CD14-positive monocyte (primary cell): ENCODE measurements at regions not wholly inside any gene's neighbourhood (a gene's known extent, or its start where the extent isn't known, plus 50 kb on each side); places are given as distances from the start of the nearest gene placed in this dataset.

Source experiments
- DNase-seq, 3 donors: peaks; one replicate each; pipeline ENCODE4 v3.0.0-alpha.2; 2011 to 2022
- H2AFZ ChIP-seq: 2 replicates; pipeline ENCODE4 v1.6.0; 2012; ENCODE audit warnings: mild to moderate bottlenecking, low read depth, low read length, inconsistent platforms; ENCODE audit not compliant: insufficient read depth, poor library complexity, severe bottlenecking
- H3K27ac ChIP-seq, 2 donors: 1 replicate in 1 of 2; 2 replicates in 1 of 2; pipeline ENCODE4 v1.5.1; 2012 to 2013; ENCODE audit warnings: low read length in 2 of 2, control low read depth in 1 of 2, inconsistent platforms in 1 of 2, low read depth in 1 of 2, mild to moderate bottlenecking in 1 of 2
- H3K27me3 ChIP-seq, 2 donors: one replicate each; pipeline versions ENCODE4 v1.6.0 to v1.6.1; 2011 to 2013; ENCODE audit warnings: low read length in 2 of 2; ENCODE audit not compliant: control insufficient read depth in 2 of 2, insufficient read depth in 2 of 2
- H3K36me3 ChIP-seq, 2 donors: replicated peaks in 1 of 2; 1 replicate in 1 of 2; 2 replicates in 1 of 2; pipeline versions ENCODE4 v1.5.1 to v1.6.1; 2012 to 2013; ENCODE audit warnings: low read length in 2 of 2, control low read depth in 1 of 2, inconsistent platforms in 1 of 2, mild to moderate bottlenecking in 1 of 2; ENCODE audit not compliant: insufficient read depth in 2 of 2, control insufficient read depth in 1 of 2
- H3K4me1 ChIP-seq, 2 donors: 1 replicate in 1 of 2; 2 replicates in 1 of 2; pipeline versions ENCODE4 v1.5.1 to v1.6.1; 2012 to 2013; ENCODE audit warnings: low read length in 2 of 2, control low read depth in 1 of 2, inconsistent platforms in 1 of 2, mild to moderate bottlenecking in 1 of 2, moderate library complexity in 1 of 2; ENCODE audit not compliant: insufficient read depth in 2 of 2, control insufficient read depth in 1 of 2
- H3K4me2 ChIP-seq: replicated peaks from 2 replicates; pipeline ENCODE3; 2012; ENCODE audit warnings: low read length, moderate library complexity, mild to moderate bottlenecking; ENCODE audit not compliant: poor library complexity, severe bottlenecking; ENCODE audit errors: extremely low read depth
- H3K4me3 ChIP-seq, 3 experiments: fragments of 200-600 bp in 1 of 3; sonication (generic) in 1 of 3; replicated peaks in 1 of 3; 1 replicate in 2 of 3; 2 replicates in 1 of 3; pipeline ENCODE4 v1.5.1; 2011 to 2013; ENCODE audit warnings: low read length in 3 of 3, mild to moderate bottlenecking in 3 of 3, control low read depth in 2 of 3, low read depth in 2 of 3, inconsistent platforms in 1 of 3, moderate library complexity in 1 of 3
- H3K79me2 ChIP-seq: 2 replicates; pipeline ENCODE4 v1.6.0; 2012; ENCODE audit warnings: mild to moderate bottlenecking, control low read depth, inconsistent platforms, low read length, moderate library complexity; ENCODE audit not compliant: insufficient read depth
- H3K9ac ChIP-seq: 2 replicates; pipeline ENCODE4 v1.6.0; 2017; ENCODE audit warnings: low read length, mild to moderate bottlenecking; ENCODE audit not compliant: insufficient read depth, poor library complexity, severe bottlenecking
- H3K9me3 ChIP-seq, 2 donors: replicated peaks in 1 of 2; 1 replicate in 1 of 2; 2 replicates in 1 of 2; pipeline versions ENCODE4 v1.5.1 to v1.6.1; 2012 to 2013; ENCODE audit warnings: low read length in 2 of 2, control low read depth in 1 of 2; ENCODE audit not compliant: control insufficient read depth in 1 of 2, insufficient read depth in 1 of 2
- H4K20me1 ChIP-seq: 2 replicates; pipeline ENCODE4 v1.6.0; 2012; ENCODE audit warnings: mild to moderate bottlenecking, low read length, control low read depth, moderate library complexity; ENCODE audit not compliant: insufficient read depth
- H3K27ac Mint-ChIP-seq, 7 donors: one replicate each; pipeline ENCODE4 v1.8.0; 2020; ENCODE audit warnings: mild to moderate bottlenecking in 7 of 7, mixed read lengths in 7 of 7, moderate library complexity in 6 of 7, inconsistent platforms in 2 of 7
- H3K27me3 Mint-ChIP-seq, 3 donors: one replicate each; pipeline ENCODE4 v1.8.0; 2021 to 2022; ENCODE audit warnings: low read depth in 3 of 3, mild to moderate bottlenecking in 3 of 3, mixed read lengths in 3 of 3, moderate library complexity in 3 of 3, inconsistent platforms in 1 of 3
- H3K36me3 Mint-ChIP-seq, 2 donors: one replicate each; pipeline ENCODE4 v1.8.0; 2020; ENCODE audit warnings: mixed read lengths in 2 of 2, inconsistent platforms in 1 of 2, mild to moderate bottlenecking in 1 of 2
- H3K4me1 Mint-ChIP-seq: one replicate; pipeline ENCODE4 v1.8.0; 2020; ENCODE audit warnings: mild to moderate bottlenecking, mixed read lengths
- H3K4me3 Mint-ChIP-seq, 2 donors: one replicate each; pipeline ENCODE4 v1.8.0; 2020; ENCODE audit warnings: mild to moderate bottlenecking in 2 of 2, mixed read lengths in 2 of 2, moderate library complexity in 1 of 2
- H3K9me3 Mint-ChIP-seq, 7 donors: one replicate each; pipeline ENCODE4 v1.8.0; 2020 to 2022; ENCODE audit warnings: mixed read lengths in 7 of 7, mild to moderate bottlenecking in 6 of 7, moderate library complexity in 6 of 7, inconsistent platforms in 2 of 7
- CTCF ChIP-seq: fragments of 200-600 bp; IDR thresholded peaks from one replicate; pipeline ENCODE4 v1.8.0; 2022; ENCODE audit warnings: antibody characterized with exemption, mild to moderate bottlenecking
- WGBS: methylation state at CpG from one replicate; pipeline ENCODE4 v1.1.5; 2013; ENCODE audit warnings: missing lambda C conversion rate; ENCODE audit not compliant: insufficient coverage; 5-methylcytosine and 5-hydroxymethylcytosine counted together
- intact Hi-C, 2 donors: fragments of 100-400 bp; cut with micrococcal nuclease; formaldehyde crosslinking; loops; one replicate each; pipeline versions ENCODE4 v1.15.0 to v1.15.1; 2023

- H3K36me3 ChIP-seq = no peaks in the 10 kb centered on the region
- H3K27ac ChIP-seq = no peak overlapping the region
- intact Hi-C loops = no loop called here
- Mint-ChIP-seq H3K27ac (no peak overlapping the region), H3K27me3 (no peaks in the 10 kb centered on the region), H3K4me1 (no peaks in the 10 kb centered on the region), H3K4me3 (no peak overlapping the region), H3K9me3 (peaks cover 5 to 33% (median 9%) of the 10 kb centered on the region in 7 donors), H3K36me3 (no peaks in the 10 kb centered on the region)
- no peak for TF ChIP-seq CTCF
- no peaks in the 10 kb centered on the region for H3K4me1 ChIP-seq
- H4K20me1 ChIP-seq = no peaks in the 10 kb centered on the region
- no peak overlapping the region for H3K4me2 ChIP-seq
- H3K27me3 ChIP-seq = no peaks in the 10 kb centered on the region
- no peak for DNase-seq
- H3K9me3 ChIP-seq = peaks cover 5 to 21% of the 10 kb centered on the region in 2 donors
- H3K9ac ChIP-seq = no peak overlapping the region
- no peak overlapping the region for H3K4me3 ChIP-seq
- 88% methylated on average over 2 of the region's 4 CpGs for WGBS
- H2AFZ ChIP-seq = no peak overlapping the region
- H3K79me2 ChIP-seq = no peaks in the 10 kb centered on the region
These were observed 498.6 kb upstream of the ISX start for GRCh38 chr22:34567367-34567766.

- H3K36me3 Mint-ChIP-seq = no peaks in the 10 kb centered on the region
- no peak for TF ChIP-seq CTCF
- Histone ChIP-seq H3K4me1 (no peaks in the 10 kb centered on the region), H2AFZ (no peak overlapping the region), H3K36me3 (no peaks in the 10 kb centered on the region), H3K27me3 (no peaks in the 10 kb centered on the region), H3K79me2 (no peaks in the 10 kb centered on the region), H3K4me3 (no peak overlapping the region), H3K27ac (no peak overlapping the region), H3K4me2 (no peak overlapping the region), H4K20me1 (no peaks in the 10 kb centered on the region), H3K9ac (no peak overlapping the region), H3K9me3 (peaks cover 3 to 5% of the 10 kb centered on the region in 2 donors)
- H3K27me3 Mint-ChIP-seq = no peaks in the 10 kb centered on the region
- 58% methylated on average over 3 of the region's 3 CpGs for WGBS
- peaks cover 0 to 25% (median 9%) of the 10 kb centered on the region in 7 donors for H3K9me3 Mint-ChIP-seq
- intact Hi-C loops = no loop called here
- no peak overlapping the region for H3K4me3 Mint-ChIP-seq
- no peak for DNase-seq
- no peak overlapping the region for H3K27ac Mint-ChIP-seq
- H3K4me1 Mint-ChIP-seq = no peaks in the 10 kb centered on the region
These were observed 495.6 kb upstream of the ISX start for GRCh38 chr22:34570408-34570807.
